DOHH2 (cell line): ENCODE measurements at regions not wholly inside any gene's neighbourhood (a gene's known extent, or its start where the extent isn't known, plus 50 kb on each side); places are given as distances from the start of the nearest gene placed in this dataset.

Experiments used
- H3F3A ChIP-seq: fragments of 200-600 bp; sonication (generic), shearing (Covaris generic); 2 replicates; pipeline ENCODE4 v1.6.0; 2016; ENCODE audit warnings: antibody characterized with exemption, mild to moderate bottlenecking; ENCODE audit not compliant: control insufficient read depth, insufficient read depth
- H3K27ac ChIP-seq: fragments of 200-600 bp; sonication (generic); 2 replicates; pipeline ENCODE4 v1.5.1; 2014; ENCODE audit warnings: low read depth, mild to moderate bottlenecking, low read length, moderate library complexity
- H3K27me3 ChIP-seq: fragments of 200-600 bp; sonication (generic); 2 replicates; pipeline ENCODE4 v1.6.1; 2014; ENCODE audit warnings: mild to moderate bottlenecking, low read length, mixed read lengths; ENCODE audit not compliant: control insufficient read depth
- H3K36me3 ChIP-seq: fragments of 200-600 bp; sonication (generic); 2 replicates; pipeline ENCODE4 v1.6.1; 2014; ENCODE audit warnings: mild to moderate bottlenecking, low read length, moderate library complexity, mixed read lengths; ENCODE audit not compliant: control insufficient read depth
- H3K4me1 ChIP-seq: fragments of 200-600 bp; sonication (generic); 2 replicates; pipeline ENCODE4 v1.6.1; 2014; ENCODE audit warnings: mild to moderate bottlenecking, low read length, mixed read lengths; ENCODE audit not compliant: control insufficient read depth
- H3K4me2 ChIP-seq: fragments of 200-600 bp; sonication (generic); 2 replicates; pipeline ENCODE4 v1.6.0; 2014; ENCODE audit warnings: mild to moderate bottlenecking, low read length, moderate library complexity
- H3K4me3 ChIP-seq: fragments of 200-600 bp; sonication (generic); 2 replicates; pipeline ENCODE4 v1.5.1; 2014; ENCODE audit warnings: mild to moderate bottlenecking, low read length, mixed read lengths
- H3K79me2 ChIP-seq: fragments of 200-600 bp; sonication (generic); 2 replicates; pipeline ENCODE4 v1.6.1; 2014; ENCODE audit warnings: mild to moderate bottlenecking, low read length, mixed read lengths; ENCODE audit not compliant: control insufficient read depth
- H3K9me2 ChIP-seq: fragments of 200-600 bp; sonication (generic); replicated peaks from 2 replicates; pipeline ENCODE4 v1.6.1; 2014; ENCODE audit warnings: mild to moderate bottlenecking, low read length, mixed read lengths; ENCODE audit not compliant: control insufficient read depth
- H3K9me3 ChIP-seq: fragments of 200-600 bp; sonication (generic); 2 replicates; pipeline ENCODE4 v1.6.1; 2014; ENCODE audit warnings: antibody characterized with exemption, low read length, mixed read lengths; ENCODE audit not compliant: control insufficient read depth, insufficient read depth
- H4K20me1 ChIP-seq: fragments of 200-600 bp; sonication (generic); 2 replicates; pipeline ENCODE4 v1.6.0; 2014; ENCODE audit warnings: low read depth, mild to moderate bottlenecking, antibody characterized with exemption, low read length, moderate library complexity; ENCODE audit not compliant: control insufficient read depth, insufficient read depth
- EZH2phosphoT487 ChIP-seq: fragments of 200-600 bp; sonication (generic); IDR thresholded peaks from 2 replicates; pipeline ENCODE4 v1.6.1; 2017; ENCODE audit warnings: borderline replicate concordance, mild to moderate bottlenecking, antibody characterized with exemption, low read length, moderate library complexity, mixed read lengths
- TF ChIP-seq, protein P1 (sequence below): fragments of 200-600 bp; sonication (generic); IDR thresholded peaks from one replicate; pipeline ENCODE4 v1.5.1; 2014; ENCODE audit warnings: antibody characterized with exemption, mild to moderate bottlenecking, low read depth, low read length; ENCODE audit not compliant: poor library complexity, severe bottlenecking

DNA sequence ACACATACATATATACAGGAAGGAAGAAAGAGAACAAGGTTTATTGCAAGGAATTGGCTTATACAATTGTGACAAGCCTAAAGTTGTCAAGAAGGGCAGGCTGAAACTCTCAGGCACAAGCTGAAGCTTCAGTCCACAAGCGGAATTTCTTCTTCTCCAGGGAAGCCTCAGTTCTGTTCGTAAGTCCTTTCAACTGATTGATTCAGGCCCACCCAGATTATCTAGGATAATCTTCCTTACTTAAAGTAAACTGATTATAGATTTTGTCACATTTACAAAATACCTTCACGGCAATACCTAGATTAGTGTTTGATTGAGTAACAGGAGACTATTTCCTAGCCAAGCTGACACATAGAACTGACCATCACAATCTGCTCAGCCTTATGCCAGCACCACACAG lies 81.5 kb upstream of the TMEM260 start:
- Histone ChIP-seq H3K4me1 (no peaks in the 10 kb centered on the region), H3F3A (no peaks in the 10 kb centered on the region), H3K9me3 (no peaks in the 10 kb centered on the region), H3K36me3 (no peaks in the 10 kb centered on the region), H3K9me2 (no peaks in the 10 kb centered on the region), H3K27ac (no peak overlapping the region), H3K79me2 (no peaks in the 10 kb centered on the region), H4K20me1 (no peaks in the 10 kb centered on the region), H3K4me3 (no peak overlapping the region), H3K4me2 (no peak overlapping the region), H3K27me3 (no peaks in the 10 kb centered on the region)
- TF ChIP-seq, protein P1, sequence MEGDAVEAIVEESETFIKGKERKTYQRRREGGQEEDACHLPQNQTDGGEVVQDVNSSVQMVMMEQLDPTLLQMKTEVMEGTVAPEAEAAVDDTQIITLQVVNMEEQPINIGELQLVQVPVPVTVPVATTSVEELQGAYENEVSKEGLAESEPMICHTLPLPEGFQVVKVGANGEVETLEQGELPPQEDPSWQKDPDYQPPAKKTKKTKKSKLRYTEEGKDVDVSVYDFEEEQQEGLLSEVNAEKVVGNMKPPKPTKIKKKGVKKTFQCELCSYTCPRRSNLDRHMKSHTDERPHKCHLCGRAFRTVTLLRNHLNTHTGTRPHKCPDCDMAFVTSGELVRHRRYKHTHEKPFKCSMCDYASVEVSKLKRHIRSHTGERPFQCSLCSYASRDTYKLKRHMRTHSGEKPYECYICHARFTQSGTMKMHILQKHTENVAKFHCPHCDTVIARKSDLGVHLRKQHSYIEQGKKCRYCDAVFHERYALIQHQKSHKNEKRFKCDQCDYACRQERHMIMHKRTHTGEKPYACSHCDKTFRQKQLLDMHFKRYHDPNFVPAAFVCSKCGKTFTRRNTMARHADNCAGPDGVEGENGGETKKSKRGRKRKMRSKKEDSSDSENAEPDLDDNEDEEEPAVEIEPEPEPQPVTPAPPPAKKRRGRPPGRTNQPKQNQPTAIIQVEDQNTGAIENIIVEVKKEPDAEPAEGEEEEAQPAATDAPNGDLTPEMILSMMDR: no peak
- no peak for TF ChIP-seq EZH2phosphoT487

DNA sequence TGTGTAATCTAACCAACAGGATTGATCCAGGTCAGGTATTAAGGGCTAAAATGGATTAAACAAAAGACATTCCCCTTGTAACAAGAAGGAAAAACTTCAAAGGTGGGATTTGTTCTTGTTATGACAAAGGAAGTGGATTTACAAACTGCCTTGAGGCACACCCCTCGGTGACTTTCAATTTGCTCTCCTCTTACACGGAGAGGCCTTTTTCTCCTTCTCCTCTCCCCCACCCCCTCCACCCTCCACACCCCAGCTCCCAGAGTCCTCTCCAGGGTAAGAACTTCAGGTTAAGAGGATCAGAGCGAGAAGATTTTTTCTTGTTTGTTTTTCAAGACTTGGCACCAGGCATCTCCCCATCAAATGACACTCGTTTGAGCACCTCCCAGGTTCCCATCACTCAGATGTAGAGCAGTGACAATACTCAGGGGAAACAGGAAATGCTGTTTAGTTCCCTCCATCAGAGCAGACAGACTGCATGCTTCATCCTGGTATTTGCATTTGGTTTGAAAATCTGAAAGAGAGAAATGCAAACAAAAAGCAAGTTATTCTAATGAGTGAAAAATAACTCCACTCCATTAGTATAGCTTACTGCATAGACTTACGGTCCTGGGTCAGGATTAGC lies 77.6 kb upstream of the TMEM260 start:
- Histone ChIP-seq H3K4me1 (no peaks in the 10 kb centered on the region), H3K9me2 (no peaks in the 10 kb centered on the region), H3K4me3 (no peak overlapping the region), H3F3A (no peaks in the 10 kb centered on the region), H3K36me3 (no peaks in the 10 kb centered on the region), H3K9me3 (no peaks in the 10 kb centered on the region), H3K79me2 (no peaks in the 10 kb centered on the region), H3K4me2 (no peak overlapping the region), H3K27ac (no peak overlapping the region), H4K20me1 (no peaks in the 10 kb centered on the region), H3K27me3 (peaks cover 7% of the 10 kb centered on the region; the same call in 1 of the 2 replicates)
- no peak for TF ChIP-seq EZH2phosphoT487

DNA sequence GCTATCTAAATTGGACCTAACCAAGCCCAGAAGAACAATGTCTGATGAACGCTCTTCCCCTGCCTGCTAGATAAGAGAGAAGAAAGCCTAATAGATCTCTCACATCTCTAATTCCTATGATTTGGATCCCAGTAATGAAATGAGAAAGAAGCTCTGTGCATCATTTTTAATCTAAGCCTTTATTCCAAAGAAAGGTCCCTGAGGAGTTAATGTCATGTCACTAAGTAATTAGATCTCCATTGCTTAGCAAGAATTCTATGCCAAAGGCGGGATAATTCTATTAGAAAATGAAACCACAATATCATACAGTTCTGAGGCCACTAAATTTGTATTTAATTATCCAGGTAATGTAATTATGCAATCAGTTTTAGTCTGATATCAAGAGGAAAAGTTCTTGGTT lies 74.2 kb upstream of the TMEM260 start:
- Histone ChIP-seq H3K9me3 (no peaks in the 10 kb centered on the region), H3K36me3 (no peaks in the 10 kb centered on the region), H3K27ac (no peak overlapping the region), H3K79me2 (no peaks in the 10 kb centered on the region), H3K4me3 (no peak overlapping the region), H3K4me1 (no peaks in the 10 kb centered on the region), H3K27me3 (peaks cover 7% of the 10 kb centered on the region; the same call in 1 of the 2 replicates), H3F3A (no peaks in the 10 kb centered on the region), H3K9me2 (no peaks in the 10 kb centered on the region), H3K4me2 (no peak overlapping the region), H4K20me1 (no peaks in the 10 kb centered on the region)
- TF ChIP-seq EZH2phosphoT487: no peak
- TF ChIP-seq, protein P1: no peak

DNA sequence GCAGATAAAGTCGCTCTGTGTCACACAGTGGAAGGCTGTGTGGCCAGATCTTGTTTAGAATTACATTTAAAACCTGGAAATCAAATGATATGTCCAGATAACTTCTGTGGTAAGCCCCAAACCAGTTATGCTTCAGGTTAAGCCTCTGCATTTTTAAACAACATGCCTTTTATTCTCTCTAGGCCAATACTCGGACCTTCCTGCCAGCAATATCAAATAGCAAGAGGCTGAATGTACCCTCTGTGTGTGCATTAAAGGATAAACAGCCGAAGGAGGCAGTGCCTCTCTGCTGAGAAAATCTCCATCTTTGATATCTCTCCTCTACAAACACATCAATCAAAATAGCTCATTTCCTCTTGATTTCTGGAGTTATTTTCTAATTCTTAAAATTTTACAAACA lies 67.1 kb upstream of the TMEM260 start:
- Histone ChIP-seq H3K79me2 (no peaks in the 10 kb centered on the region), H3K27ac (no peak overlapping the region), H3K4me3 (no peak overlapping the region), H4K20me1 (no peaks in the 10 kb centered on the region), H3K27me3 (no peaks in the 10 kb centered on the region), H3K4me1 (no peaks in the 10 kb centered on the region), H3K36me3 (no peaks in the 10 kb centered on the region), H3K9me2 (no peaks in the 10 kb centered on the region), H3K9me3 (no peaks in the 10 kb centered on the region), H3F3A (no peaks in the 10 kb centered on the region), H3K4me2 (no peak overlapping the region)
- no peak for TF ChIP-seq EZH2phosphoT487
- TF ChIP-seq, protein P1: no peak
